NCI-H510A (cell line): ENCODE measurements at regions not wholly inside any gene's neighbourhood (a gene's known extent, or its start where the extent isn't known, plus 50 kb on each side); places are given as distances from the start of the nearest gene placed in this dataset.
"Not testable (repeated sequence)": the region's sequence is repeated elsewhere in the genome, so short reads cannot be mapped to it uniquely, and the experiment has no call there.

Experiments used
- DNase-seq: peaks from one replicate; lab custom pipeline; 2025; lab: John Stamatoyannopoulos, UW

GRCh38 chr3:87581240-87581639 is 304.9 kb upstream of the POU1F1 start:
- no peak for DNase-seq

- DNase-seq = no peak
These were observed 300.4 kb upstream of the POU1F1 start for GRCh38 chr3:87576752-87577151.

- DNase-seq = no peak
These were observed 299.2 kb upstream of the POU1F1 start for GRCh38 chr3:87575550-87575949.

- DNase-seq = no peak
These were observed 291.9 kb upstream of the POU1F1 start for GRCh38 chr3:87568331-87568730.

- no peak for DNase-seq
These were observed 288.1 kb upstream of the POU1F1 start for GRCh38 chr3:87564438-87564837.

GRCh38 chr3:87563712-87564111 is 287.3 kb upstream of the POU1F1 start:
- no peak for DNase-seq

GRCh38 chr3:87558492-87558891 is 282.1 kb upstream of the POU1F1 start:
- DNase-seq = no peak

- no peak for DNase-seq
These were observed 278.9 kb upstream of the POU1F1 start for GRCh38 chr3:87555290-87555689.

- no peak for DNase-seq
These were observed 276.7 kb upstream of the POU1F1 start for GRCh38 chr3:87553058-87553457.

- DNase-seq = no peak
These were observed 274.5 kb upstream of the POU1F1 start for GRCh38 chr3:87550892-87551291.

GRCh38 chr3:87549208-87549607 is 272.8 kb upstream of the POU1F1 start:
- no peak for DNase-seq

GRCh38 chr3:87548271-87548670 is 271.9 kb upstream of the POU1F1 start:
- DNase-seq = no peak

- no peak for DNase-seq
These were observed 269.8 kb upstream of the POU1F1 start for GRCh38 chr3:87546216-87546615.

GRCh38 chr3:87543408-87543807 is 267.0 kb upstream of the POU1F1 start:
- not testable (repeated sequence) for DNase-seq

- DNase-seq = no peak
These were observed 265.3 kb upstream of the POU1F1 start for GRCh38 chr3:87541723-87542122.

- DNase-seq = not testable (repeated sequence)
These were observed 262.3 kb upstream of the POU1F1 start for GRCh38 chr3:87538722-87539121.

GRCh38 chr3:87509401-87509800 is 233.0 kb upstream of the POU1F1 start:
- DNase-seq = no peak

- no peak for DNase-seq
These were observed 232.5 kb upstream of the POU1F1 start for GRCh38 chr3:87508921-87509320.

- no peak for DNase-seq
These were observed 231.4 kb upstream of the POU1F1 start for GRCh38 chr3:87507753-87508152.

GRCh38 chr3:87503900-87504498 is 227.6 kb upstream of the POU1F1 start:
- DNase-seq = peak; percentile 3

GRCh38 chr3:87501076-87501475 is 224.7 kb upstream of the POU1F1 start:
- no peak for DNase-seq

- no peak for DNase-seq
These were observed 222.1 kb upstream of the POU1F1 start for GRCh38 chr3:87498358-87499080.

- no peak for DNase-seq
These were observed 219.6 kb upstream of the POU1F1 start for GRCh38 chr3:87495938-87496337.

GRCh38 chr3:87494264-87494663 is 217.9 kb upstream of the POU1F1 start:
- no peak for DNase-seq
